HEK293 (cell line): ENCODE measurements at regions not wholly inside any gene's neighbourhood (a gene's known extent, or its start where the extent isn't known, plus 50 kb on each side); places are given as distances from the start of the nearest gene placed in this dataset.

Source experiments
- CTCF ChIA-PET: fragments of 350-600 bp; formaldehyde crosslinking; extraction: SDS; loops from one replicate; lab custom pipeline; 2021; ENCODE audit warnings: antibody characterized with exemption; lab: Yijun Ruan, JAX
- POLR2A ChIA-PET: fragments of 300-600 bp; formaldehyde crosslinking; extraction: SDS; loops from one replicate; lab custom pipeline; 2020; ENCODE audit warnings: antibody characterized with exemption, inconsistent platforms; lab: Yijun Ruan, JAX
- H3K27ac ChIP-seq: fragments of 200-500 bp; sonication (Bioruptor generic); 2 replicates; pipeline ENCODE4 v1.5.1; 2014; ENCODE audit warnings: low read depth, low read length, control low read depth, inconsistent platforms; ENCODE audit errors: extremely low read depth
- H3K36me3 ChIP-seq, 2 experiments: fragments of 200-500 bp in 1 of 2; sonication (Bioruptor generic) in 1 of 2; 1 replicate in 1 of 2; 2 replicates in 1 of 2; pipeline ENCODE4 v1.5.1; 2014 to 2017; ENCODE audit warnings: inconsistent platforms in 2 of 2, low read length in 2 of 2; ENCODE audit not compliant: control insufficient read depth in 2 of 2, insufficient read depth in 1 of 2
- H3K4me1 ChIP-seq: fragments of 200-500 bp; sonication (Bioruptor generic); 2 replicates; pipeline ENCODE4 v1.5.1; 2014; ENCODE audit warnings: mild to moderate bottlenecking, low read length, inconsistent platforms; ENCODE audit not compliant: control insufficient read depth, insufficient read depth
- H3K4me3 ChIP-seq: 2 replicates; pipeline ENCODE4 v1.5.1; 2011; ENCODE audit warnings: low read depth, mild to moderate bottlenecking, control low read depth, low read length, moderate library complexity
- H3K9me3 ChIP-seq: fragments of 200-500 bp; sonication (Bioruptor generic); 2 replicates; pipeline ENCODE4 v1.5.1; 2014; ENCODE audit warnings: low read depth, low read length, inconsistent platforms; ENCODE audit not compliant: control insufficient read depth, insufficient read depth
- GLIS2 ChIP-seq: fragments of 450-650 bp; formaldehyde crosslinking; IDR thresholded peaks from 2 replicates; pipeline ENCODE4 v1.5.1; 2016; ENCODE audit warnings: missing biosample characterization, missing genetic modification characterization
- MEIS1 ChIP-seq: sonication (generic); formaldehyde crosslinking; IDR thresholded peaks from 2 replicates; pipeline ENCODE4 v1.8.1; 2022; ENCODE audit warnings: missing genetic modification reagents, mild to moderate bottlenecking, borderline replicate concordance
- REPIN1 ChIP-seq: fragments of 450-650 bp; formaldehyde crosslinking; IDR thresholded peaks from 2 replicates; pipeline ENCODE4 v1.5.1; 2017; ENCODE audit warnings: missing biosample characterization, missing genetic modification characterization, low read depth
- ZFP3 ChIP-seq: fragments of 450-650 bp; formaldehyde crosslinking; IDR thresholded peaks from 2 replicates; pipeline ENCODE4 v1.5.1; 2016; ENCODE audit warnings: low read depth, missing biosample characterization, missing genetic modification characterization
- ZNF148 ChIP-seq: fragments of 450-650 bp; formaldehyde crosslinking; IDR thresholded peaks from 2 replicates; pipeline ENCODE4 v1.5.0; 2017; ENCODE audit warnings: missing biosample characterization, missing genetic modification characterization, borderline replicate concordance
- ZNF157 ChIP-seq: fragments of 450-650 bp; formaldehyde crosslinking; IDR thresholded peaks from 2 replicates; pipeline ENCODE4 v1.5.1; 2016; ENCODE audit warnings: missing biosample characterization, missing genetic modification characterization
- ZNF2 ChIP-seq: fragments of 450-650 bp; formaldehyde crosslinking; IDR thresholded peaks from 2 replicates; pipeline ENCODE4 v1.5.1; 2016; ENCODE audit warnings: missing biosample characterization, missing genetic modification characterization
- ZNF280D ChIP-seq: fragments of 450-650 bp; formaldehyde crosslinking; IDR thresholded peaks from 2 replicates; pipeline ENCODE4 v1.5.1; 2016; ENCODE audit warnings: missing biosample characterization, missing genetic modification characterization
- ZNF660 ChIP-seq: fragments of 450-650 bp; IDR thresholded peaks from 2 replicates; pipeline ENCODE4 v1.5.1; 2018; ENCODE audit warnings: missing biosample characterization, mild to moderate bottlenecking, missing genetic modification characterization
- TF ChIP-seq, protein P1 (sequence below): fragments of 450-650 bp; formaldehyde crosslinking; IDR thresholded peaks from 2 replicates; pipeline ENCODE4 v1.5.1; 2017; ENCODE audit warnings: missing biosample characterization, missing genetic modification characterization
- TF ChIP-seq, protein P2 (sequence below): fragments of 450-650 bp; formaldehyde crosslinking; IDR thresholded peaks from 2 replicates; pipeline ENCODE4 v1.5.1; 2016; ENCODE audit warnings: missing biosample characterization, missing genetic modification characterization
- TF ChIP-seq, protein P3 (sequence below): fragments of 450-650 bp; formaldehyde crosslinking; IDR thresholded peaks from 2 replicates; pipeline ENCODE4 v1.5.1; 2016; ENCODE audit warnings: missing biosample characterization, missing genetic modification characterization, borderline replicate concordance

DNA sequence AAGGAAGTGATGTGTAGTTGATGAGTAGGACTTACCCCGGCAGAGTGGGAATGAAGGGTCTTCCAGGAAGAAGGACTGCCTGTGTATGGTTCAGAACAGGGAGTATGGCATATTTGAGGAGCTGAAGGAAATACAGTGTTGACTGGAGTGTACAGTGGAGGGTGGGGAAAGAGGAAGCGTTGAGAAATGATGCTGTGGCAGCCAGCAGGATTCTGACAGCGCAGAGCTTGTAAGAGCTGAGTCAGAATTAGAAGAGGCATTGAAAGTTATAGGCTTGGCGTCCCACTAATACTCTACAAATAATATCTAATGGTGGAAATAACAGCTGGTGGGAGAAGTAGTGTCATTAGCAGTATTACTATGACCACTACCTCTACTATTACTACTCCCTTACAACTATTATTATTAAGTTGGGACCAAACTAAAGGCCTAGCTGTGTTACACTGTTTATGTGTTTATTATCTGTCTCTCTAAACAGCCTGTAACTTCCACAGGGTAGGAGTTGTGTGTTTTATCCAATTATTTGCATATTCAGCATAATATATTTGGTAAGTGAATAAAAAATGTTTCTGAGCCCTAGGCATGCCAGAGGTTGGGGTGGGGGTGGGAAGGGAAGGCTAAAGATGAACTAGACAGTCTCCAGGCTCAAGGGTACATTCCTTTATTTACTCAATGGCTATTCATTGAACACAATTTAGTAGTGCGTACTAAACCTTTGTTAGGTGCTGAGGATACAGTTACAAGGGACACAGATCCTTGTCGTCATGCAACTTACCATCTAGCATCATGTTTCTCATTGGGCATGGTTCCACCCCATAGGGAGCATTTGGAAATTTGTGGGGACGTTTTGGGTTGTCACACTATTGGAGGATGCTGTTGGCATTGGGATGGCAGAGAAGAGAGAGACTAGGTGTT, 428.8 kb upstream of the ONECUT1 start:
- TF ChIP-seq ZNF157 (tag by site-specific recombination) (no peak), ZNF2 (tag by site-specific recombination) (no peak), ZNF148 (tag by site-specific recombination) (no peak), GLIS2 (tag by site-specific recombination) (no peak), ZFP3 (tag by site-specific recombination) (no peak), REPIN1 (tag by site-specific recombination) (no peak), ZNF660 (tag by site-specific recombination) (no peak), ZNF280D (tag by site-specific recombination) (no peak), MEIS1 (CRISPR knock-in tag) (no peak)
- TF ChIP-seq, protein P1, sequence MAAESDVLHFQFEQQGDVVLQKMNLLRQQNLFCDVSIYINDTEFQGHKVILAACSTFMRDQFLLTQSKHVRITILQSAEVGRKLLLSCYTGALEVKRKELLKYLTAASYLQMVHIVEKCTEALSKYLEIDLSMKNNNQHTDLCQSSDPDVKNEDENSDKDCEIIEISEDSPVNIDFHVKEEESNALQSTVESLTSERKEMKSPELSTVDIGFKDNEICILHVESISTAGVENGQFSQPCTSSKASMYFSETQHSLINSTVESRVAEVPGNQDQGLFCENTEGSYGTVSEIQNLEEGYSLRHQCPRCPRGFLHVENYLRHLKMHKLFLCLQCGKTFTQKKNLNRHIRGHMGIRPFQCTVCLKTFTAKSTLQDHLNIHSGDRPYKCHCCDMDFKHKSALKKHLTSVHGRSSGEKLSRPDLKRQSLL (tag by site-specific recombination) = no peak
- TF ChIP-seq, protein P2, sequence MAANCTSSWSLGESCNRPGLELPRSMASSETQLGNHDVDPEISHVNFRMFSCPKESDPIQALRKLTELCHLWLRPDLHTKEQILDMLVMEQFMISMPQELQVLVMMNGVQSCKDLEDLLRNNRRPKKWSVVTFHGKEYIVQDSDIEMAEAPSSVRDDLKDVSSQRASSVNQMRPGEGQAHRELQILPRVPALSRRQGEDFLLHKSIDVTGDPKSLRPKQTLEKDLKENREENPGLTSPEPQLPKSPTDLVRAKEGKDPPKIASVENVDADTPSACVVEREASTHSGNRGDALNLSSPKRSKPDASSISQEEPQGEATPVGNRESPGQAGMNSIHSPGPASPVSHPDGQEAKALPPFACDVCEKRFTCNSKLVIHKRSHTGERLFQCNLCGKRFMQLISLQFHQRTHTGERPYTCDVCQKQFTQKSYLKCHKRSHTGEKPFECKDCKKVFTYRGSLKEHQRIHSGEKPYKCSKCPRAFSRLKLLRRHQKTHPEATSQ (tag by site-specific recombination) = no peak
- TF ChIP-seq, protein P3, sequence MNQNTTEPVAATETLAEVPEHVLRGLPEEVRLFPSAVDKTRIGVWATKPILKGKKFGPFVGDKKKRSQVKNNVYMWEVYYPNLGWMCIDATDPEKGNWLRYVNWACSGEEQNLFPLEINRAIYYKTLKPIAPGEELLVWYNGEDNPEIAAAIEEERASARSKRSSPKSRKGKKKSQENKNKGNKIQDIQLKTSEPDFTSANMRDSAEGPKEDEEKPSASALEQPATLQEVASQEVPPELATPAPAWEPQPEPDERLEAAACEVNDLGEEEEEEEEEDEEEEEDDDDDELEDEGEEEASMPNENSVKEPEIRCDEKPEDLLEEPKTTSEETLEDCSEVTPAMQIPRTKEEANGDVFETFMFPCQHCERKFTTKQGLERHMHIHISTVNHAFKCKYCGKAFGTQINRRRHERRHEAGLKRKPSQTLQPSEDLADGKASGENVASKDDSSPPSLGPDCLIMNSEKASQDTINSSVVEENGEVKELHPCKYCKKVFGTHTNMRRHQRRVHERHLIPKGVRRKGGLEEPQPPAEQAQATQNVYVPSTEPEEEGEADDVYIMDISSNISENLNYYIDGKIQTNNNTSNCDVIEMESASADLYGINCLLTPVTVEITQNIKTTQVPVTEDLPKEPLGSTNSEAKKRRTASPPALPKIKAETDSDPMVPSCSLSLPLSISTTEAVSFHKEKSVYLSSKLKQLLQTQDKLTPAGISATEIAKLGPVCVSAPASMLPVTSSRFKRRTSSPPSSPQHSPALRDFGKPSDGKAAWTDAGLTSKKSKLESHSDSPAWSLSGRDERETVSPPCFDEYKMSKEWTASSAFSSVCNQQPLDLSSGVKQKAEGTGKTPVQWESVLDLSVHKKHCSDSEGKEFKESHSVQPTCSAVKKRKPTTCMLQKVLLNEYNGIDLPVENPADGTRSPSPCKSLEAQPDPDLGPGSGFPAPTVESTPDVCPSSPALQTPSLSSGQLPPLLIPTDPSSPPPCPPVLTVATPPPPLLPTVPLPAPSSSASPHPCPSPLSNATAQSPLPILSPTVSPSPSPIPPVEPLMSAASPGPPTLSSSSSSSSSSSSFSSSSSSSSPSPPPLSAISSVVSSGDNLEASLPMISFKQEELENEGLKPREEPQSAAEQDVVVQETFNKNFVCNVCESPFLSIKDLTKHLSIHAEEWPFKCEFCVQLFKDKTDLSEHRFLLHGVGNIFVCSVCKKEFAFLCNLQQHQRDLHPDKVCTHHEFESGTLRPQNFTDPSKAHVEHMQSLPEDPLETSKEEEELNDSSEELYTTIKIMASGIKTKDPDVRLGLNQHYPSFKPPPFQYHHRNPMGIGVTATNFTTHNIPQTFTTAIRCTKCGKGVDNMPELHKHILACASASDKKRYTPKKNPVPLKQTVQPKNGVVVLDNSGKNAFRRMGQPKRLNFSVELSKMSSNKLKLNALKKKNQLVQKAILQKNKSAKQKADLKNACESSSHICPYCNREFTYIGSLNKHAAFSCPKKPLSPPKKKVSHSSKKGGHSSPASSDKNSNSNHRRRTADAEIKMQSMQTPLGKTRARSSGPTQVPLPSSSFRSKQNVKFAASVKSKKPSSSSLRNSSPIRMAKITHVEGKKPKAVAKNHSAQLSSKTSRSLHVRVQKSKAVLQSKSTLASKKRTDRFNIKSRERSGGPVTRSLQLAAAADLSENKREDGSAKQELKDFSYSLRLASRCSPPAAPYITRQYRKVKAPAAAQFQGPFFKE (tag by site-specific recombination) = no peak
- Histone ChIP-seq H3K4me1 (no peaks in the 10 kb centered on the region), H3K4me3 (no peak overlapping the region), H3K36me3 (no peaks in the 10 kb centered on the region), H3K27ac (no peak overlapping the region), H3K9me3 (no peaks in the 10 kb centered on the region)
- CTCF ChIA-PET = no interaction called here
- POLR2A ChIA-PET = no interaction called here
